Spleen (tissue), 7 donors: ENCODE measurements at regions not wholly inside any gene's neighbourhood (a gene's known extent, or its start where the extent isn't known, plus 50 kb on each side); places are given as distances from the start of the nearest gene placed in this dataset.

Experiments used
- CTCF ChIP-seq, 11 experiments: fragments of 200-600 bp in 7 of 11; fragments of 450-650 bp in 4 of 11; sonication (generic) in 4 of 11; IDR thresholded peaks in 8 of 11; conservative IDR thresholded peaks in 3 of 11; 1 replicate in 7 of 11; 2 replicates in 4 of 11; pipeline versions ENCODE4 v1.4.0 to v1.8.0; 2016 to 2021; ENCODE audit warnings: antibody characterized with exemption in 11 of 11, inconsistent platforms in 4 of 11, mild to moderate bottlenecking in 1 of 11
- POLR2A ChIP-seq, 3 donors: fragments of 450-650 bp; IDR thresholded peaks; one replicate each; pipeline ENCODE4 v1.5.1; 2017; ENCODE audit warnings: antibody characterized with exemption in 3 of 3, mild to moderate bottlenecking in 1 of 3
- POLR2AphosphoS5 ChIP-seq, 3 donors: sonication (generic); formaldehyde crosslinking; IDR thresholded peaks; one replicate each; pipeline ENCODE4 v1.5.1; 2017; ENCODE audit warnings: antibody characterized with exemption in 3 of 3
- donor health status: DM: no; HTN: no; CAD: no; lungs with moderate emphysema.
- donor health status: DM: no; HTN: no; CAD: no.
- donor health status: DM: no; HTN: no; CAD: no.

- no peak for TF ChIP-seq CTCF (IDR thresholded peaks at IDR 0.05 in 8 of 11, conservative IDR thresholded peaks at IDR 0.05 in 3 of 11)
- no peak for TF ChIP-seq POLR2A (IDR thresholded peaks at IDR 0.05)
- no peak for TF ChIP-seq POLR2AphosphoS5 (IDR thresholded peaks at IDR 0.05)
Measured at GRCh38 chr14:61864329-61864898, 102.2 kb downstream of the SNAPC1 start.
